GM18505 (cell line): ENCODE measurements at regions not wholly inside any gene's neighbourhood (a gene's known extent, or its start where the extent isn't known, plus 50 kb on each side); places are given as distances from the start of the nearest gene placed in this dataset.

Experiments
- ATAC-seq: cut with Tn5 transposase; IDR thresholded peaks from one replicate; pipeline ENCODE4 v1.9.1; 2021; ENCODE audit not compliant: unreplicated experiment
- POLR2A ChIP-seq: IDR thresholded peaks from 4 replicates; pipeline ENCODE4 v1.6.1; 2011; ENCODE audit warnings: borderline replicate concordance; ENCODE audit not compliant: insufficient read depth, insufficient read length; ENCODE audit errors: extremely low read depth

DNA sequence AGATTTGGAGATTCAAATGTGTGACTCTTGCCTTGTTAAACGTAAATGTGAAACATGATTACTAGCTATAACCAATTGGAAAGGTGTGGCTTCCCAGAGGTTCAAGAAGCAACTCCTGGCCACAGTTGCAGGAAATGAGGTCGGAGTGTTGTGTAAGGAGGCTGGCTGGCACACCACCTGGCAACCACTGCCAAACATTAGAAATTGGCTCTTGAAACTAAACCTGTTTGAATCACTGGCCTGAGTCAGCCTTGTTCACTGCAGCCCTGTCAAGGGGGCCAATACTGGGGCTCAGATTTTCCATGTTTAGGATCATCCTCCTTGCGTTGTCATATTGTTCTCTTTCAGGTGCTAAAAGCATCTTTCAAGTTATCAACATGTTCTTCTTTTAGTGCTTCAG is 206.3 kb downstream of the ARL6IP6 start:
- ATAC-seq = no peak
- TF ChIP-seq POLR2A = no peak

DNA sequence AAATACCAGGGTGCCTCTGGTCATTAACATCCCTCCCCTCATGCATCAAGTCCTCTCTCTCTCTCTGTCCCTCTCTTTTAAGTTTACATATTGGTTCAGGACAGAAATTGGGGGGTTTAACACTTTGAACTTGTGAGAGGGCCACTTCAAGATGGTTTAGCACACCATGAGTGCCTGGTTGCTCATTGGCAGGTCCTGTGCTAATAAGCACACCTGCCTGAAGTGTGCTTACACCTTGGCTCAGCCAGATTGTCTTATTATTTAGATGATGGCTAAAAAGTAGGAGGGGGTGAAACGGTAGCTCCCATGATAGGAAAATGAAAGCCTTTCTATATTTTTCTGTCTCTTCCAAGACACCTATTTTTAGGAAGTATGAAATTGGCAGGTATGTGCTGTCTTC is 205.8 kb downstream of the ARL6IP6 start:
- no peak for TF ChIP-seq POLR2A
- ATAC-seq = no peak

DNA sequence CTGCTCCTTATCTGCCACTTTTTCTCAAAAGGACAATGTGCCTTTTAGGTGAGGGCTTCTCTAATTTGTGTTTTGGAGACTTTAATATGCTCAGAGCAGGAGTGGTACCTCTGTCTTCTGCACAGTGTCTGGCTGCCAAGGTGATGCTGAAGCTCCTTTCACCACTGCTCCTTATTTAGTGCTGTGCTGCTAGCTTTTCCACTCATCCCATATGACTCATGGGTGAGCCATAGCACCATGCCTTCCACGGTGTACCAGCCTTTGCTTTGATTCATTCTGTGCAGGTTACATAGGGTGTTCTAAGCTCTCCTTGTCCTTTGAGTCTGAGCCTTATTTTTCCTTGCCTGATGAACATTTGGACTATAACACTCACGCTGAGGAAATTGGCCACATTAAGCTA is 202.4 kb downstream of the ARL6IP6 start:
- ATAC-seq = no peak
- no peak for TF ChIP-seq POLR2A

DNA sequence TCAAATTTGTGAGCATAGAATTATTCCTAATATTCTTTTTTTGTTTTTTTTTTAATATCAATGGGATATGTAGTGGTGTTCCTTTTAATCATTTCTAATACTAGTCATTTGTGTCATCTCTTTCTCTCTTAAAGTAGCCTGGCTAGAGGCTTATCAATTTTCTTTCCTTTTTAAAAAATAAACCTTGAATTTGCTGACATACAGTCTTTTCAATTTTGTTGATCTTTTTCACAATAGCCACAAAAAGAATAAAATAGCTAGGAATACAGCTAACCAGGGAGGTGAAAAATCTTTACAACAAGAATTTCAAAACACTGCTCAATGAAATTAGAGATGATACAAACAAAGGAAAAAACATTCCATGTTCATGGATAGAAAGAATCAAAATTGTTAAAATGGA is 192.6 kb downstream of the ARL6IP6 start:
- TF ChIP-seq POLR2A = no peak
- no peak for ATAC-seq

DNA sequence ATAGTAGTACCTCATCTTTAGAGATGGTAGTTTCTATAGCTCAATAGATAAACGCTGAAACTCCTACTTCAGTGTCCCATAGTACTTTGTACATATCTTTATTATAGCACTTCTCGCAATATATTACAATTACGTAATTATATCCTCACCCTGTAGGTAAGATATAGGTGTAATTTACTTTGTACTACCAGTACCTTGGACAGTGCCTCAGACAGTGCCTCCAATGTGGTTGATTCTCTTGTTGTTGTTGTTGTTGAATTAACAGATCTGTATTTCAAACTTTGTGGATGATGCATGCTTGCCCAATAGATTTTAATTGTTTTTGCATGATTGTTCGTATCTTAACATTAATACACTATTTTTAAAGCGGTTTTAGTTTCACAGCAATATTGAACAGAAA is 188.6 kb downstream of the ARL6IP6 start:
- no peak for ATAC-seq
- no peak for TF ChIP-seq POLR2A

DNA sequence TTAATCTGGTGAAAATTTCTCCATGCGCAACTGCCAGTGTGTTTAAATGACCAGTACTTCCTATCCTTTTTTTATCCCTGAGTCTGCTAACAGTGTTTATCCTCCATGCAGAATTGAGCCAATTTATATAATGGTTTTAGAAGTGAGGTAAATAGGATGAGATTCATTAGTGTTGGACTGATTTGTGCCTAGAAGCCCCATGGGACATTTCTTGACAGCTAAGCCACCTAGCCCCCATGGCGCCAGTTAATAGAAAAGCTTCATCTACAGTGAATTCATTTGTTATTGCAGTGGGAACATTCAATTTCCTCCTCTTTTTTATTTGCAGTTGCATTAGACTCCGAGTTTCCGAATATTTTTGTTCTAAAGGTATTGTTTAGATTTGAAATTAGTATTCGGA is 175.6 kb downstream of the ARL6IP6 start:
- ATAC-seq = no peak
- TF ChIP-seq POLR2A = no peak

DNA sequence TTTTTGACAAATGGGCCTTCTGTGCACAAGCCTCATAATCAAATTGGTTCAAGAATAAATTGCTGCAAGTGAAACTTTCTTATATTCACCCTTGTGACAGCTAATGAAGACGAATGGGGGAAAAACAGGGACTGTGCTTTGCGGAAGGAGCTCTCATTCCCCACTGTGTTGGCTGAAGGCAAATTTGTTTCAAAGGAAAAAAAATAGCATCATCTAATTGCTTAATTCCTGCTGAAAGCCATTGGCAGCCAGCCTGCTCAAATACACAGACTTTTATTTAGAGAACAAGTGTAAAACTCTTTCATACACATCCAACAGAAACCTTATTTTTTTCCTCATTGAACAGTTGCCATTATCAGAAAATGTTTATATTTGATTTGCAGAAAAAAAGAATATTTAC is 172.3 kb downstream of the ARL6IP6 start:
- no peak for ATAC-seq
- TF ChIP-seq POLR2A = no peak

DNA sequence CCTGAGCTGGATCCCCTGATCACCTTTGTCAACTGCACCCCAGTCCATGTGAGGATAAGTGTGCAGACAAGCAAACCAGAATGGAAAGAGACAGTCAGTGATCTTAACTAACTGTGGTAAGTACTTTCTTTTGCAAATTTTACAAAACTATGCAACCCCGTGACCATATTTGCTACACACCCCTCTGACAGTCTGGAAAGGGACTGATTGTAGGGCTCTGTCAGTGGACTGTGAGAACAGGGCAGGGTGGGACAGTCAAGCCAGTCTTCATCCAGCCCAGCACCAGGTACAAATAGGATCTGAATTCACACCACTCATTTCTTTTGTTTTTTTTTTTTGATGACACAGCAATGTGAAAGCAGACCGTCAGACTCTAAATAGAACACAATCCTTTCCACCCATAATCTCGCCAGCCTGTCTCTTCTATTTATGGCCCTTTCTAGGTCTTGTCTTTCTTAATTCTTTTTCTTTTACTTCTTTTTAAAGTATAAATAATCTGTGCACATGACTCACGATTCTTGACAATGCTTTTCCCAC is 165.6 kb downstream of the ARL6IP6 start:
- ATAC-seq = no peak
- TF ChIP-seq POLR2A = no peak

DNA sequence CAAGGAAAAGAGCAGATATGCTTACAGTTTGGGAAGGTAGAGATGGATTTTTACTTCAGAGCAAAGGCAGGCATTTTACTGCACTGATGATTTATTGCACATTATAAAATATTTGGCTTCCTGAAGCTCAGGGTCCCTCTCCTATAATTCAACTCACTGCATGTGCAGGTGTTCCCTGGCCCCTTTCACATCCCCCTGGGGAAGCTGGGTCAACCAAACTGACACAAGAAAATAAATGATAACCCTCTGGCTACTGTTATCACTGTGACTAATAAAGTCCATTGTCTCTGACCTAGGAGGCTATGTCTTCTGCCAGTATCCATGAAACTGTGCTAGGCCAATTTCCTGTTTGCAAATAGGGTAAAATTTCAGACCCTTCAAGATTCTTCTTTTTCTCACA is 163.1 kb downstream of the ARL6IP6 start:
- TF ChIP-seq POLR2A = no peak

DNA sequence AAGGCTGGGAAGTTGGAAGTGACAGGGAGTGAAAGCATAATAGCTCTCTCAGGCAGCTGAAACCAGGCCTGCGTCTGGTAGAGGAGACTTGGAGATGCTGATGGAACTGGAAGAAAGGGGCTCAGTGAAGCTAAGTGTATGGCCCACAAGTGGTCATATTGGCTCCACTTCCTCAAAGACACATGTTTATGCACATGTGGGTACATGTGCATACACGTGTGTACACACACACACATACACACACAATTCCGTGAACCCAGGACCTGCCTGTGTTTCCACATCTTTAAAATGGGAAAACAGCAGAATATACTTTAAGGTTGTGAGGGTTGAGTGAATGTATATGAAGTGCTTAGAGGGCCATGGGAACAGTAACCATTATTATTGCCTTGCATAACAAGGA is 160.9 kb downstream of the ARL6IP6 start:
- no peak for ATAC-seq
- TF ChIP-seq POLR2A = no peak

More for the DNA sequence above, 163.1 kb downstream of the ARL6IP6 start:
- ATAC-seq = no peak

DNA sequence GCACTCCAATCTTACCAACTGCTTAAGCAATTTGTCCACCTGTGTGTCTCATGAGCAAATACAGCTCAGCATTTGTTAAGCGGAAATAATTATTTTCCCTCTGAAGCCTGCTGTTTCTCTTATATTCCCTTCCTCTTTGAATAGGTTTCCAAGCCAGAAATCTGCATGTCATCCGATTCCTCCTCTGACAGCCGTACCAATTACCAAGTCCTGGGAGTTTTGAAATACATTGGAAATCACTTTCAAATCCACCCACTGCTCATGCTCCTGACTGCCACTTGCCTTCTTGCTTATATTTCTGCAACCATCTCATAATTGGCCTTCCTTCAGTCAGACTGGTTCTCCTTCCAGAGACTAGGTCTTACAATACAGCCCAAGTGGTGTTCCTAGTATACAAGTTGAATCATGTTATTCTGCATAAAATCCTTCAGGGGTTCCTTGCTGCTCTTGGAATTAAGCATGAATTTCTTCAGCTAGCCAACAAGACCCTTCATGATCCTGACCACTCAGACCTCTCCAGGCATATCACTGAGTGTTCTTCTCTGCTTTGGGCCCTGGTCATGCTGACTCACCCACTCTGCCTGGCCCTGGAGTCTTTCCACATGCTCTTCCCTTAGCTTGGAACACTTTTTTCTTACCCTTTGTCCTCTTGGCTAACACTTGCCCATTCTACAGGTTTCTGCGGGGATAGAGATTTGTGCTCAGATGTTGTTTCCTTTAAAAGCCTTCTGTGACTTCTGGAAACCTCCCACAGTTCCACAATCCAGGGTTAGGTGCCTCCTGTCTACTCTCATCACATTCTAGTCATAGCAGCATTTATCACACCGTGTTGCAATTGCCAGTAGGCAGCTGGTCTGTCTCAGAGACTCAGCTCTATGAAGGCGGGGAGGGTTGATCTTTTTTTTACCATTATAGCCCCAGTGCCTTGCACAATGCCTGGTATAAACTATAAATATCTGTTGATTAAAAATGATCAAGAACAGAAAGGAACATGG is 157.6 kb downstream of the ARL6IP6 start:
- no peak for ATAC-seq
- no peak for TF ChIP-seq POLR2A

DNA sequence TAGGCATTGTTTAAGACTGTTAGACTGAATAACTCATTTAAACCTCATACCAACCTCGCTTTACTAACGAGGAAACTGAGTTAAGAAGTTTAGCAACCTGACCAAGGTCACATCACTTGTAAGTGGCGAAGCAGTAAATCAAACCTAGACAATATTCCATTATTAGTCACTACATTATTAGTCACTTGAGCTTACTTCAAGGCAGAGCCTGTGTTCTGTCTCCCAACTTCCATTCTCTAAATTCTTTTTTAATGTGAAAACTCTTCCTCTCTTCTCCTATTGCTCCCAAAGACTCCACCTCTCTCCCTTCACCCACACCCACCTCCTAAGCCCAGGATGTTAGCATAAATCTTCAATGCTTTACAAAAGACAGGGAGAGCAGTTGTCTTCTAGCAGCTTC is 156.5 kb downstream of the ARL6IP6 start:
- no peak for ATAC-seq
- TF ChIP-seq POLR2A = no peak

DNA sequence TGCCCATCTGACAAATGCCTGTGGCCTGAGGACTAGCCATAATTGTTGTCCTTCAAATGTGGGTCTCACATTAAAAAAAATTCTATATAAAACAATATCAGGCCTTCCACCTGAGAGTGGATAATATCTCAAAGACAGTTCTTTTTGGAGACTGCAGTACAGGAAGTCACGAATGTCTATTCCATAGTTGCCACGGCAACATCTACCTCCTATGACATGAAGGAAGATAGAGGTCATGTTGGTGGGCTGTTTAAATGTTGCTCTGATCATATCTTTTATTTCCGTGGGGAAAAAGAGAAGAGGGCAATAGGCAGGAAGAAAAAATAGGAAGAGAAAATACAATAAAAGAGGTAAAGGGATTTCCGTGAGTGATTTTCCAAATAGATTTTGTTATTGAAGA is 151.8 kb downstream of the ARL6IP6 start:
- no peak for TF ChIP-seq POLR2A
- no peak for ATAC-seq

DNA sequence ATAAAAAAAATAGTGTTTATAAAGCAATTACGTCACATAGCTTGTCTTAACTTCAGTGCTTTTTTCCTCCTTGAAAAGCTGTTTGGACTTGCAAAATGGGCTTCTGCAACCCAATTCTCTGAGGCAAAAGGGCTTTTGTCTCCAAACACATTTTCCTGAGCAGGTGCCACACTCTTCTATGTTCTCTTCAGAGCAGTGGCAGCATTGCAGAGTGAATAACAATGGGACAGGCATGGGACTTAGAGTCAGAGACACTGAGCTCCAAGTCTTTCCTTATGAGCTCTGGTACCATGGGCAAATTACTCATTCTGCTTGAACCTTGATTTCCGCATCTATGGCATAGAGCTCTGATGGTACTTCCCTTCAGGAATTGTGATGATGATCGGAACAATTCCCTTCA is 149.0 kb downstream of the ARL6IP6 start:
- ATAC-seq = no peak
- TF ChIP-seq POLR2A = no peak
